Esophagus squamous epithelium (tissue), 4 donors: ENCODE measurements at regions not wholly inside any gene's neighbourhood (a gene's known extent, or its start where the extent isn't known, plus 50 kb on each side); places are given as distances from the start of the nearest gene placed in this dataset.

Experiments
- CTCF ChIP-seq, 6 experiments: fragments of 450-650 bp in 4 of 6; fragments of 200-600 bp in 2 of 6; sonication (generic) in 2 of 6; IDR thresholded peaks; one replicate each; pipeline ENCODE4 v1.5.1; 2016 to 2019; ENCODE audit warnings: antibody characterized with exemption in 6 of 6, mild to moderate bottlenecking in 4 of 6, moderate library complexity in 4 of 6
- POLR2A ChIP-seq, 4 donors: fragments of 450-650 bp; IDR thresholded peaks; one replicate each; pipeline ENCODE4 v1.6.1; 2017; ENCODE audit warnings: antibody characterized with exemption in 4 of 4, mild to moderate bottlenecking in 4 of 4, moderate library complexity in 3 of 4

- TF ChIP-seq POLR2A (IDR thresholded peaks at IDR 0.05) = no peak
- no peak for TF ChIP-seq CTCF (IDR thresholded peaks at IDR 0.05)
Observed at GRCh38 chr4:97504713-97505112, 638.6 kb downstream of the STPG2 start.
